Stimulated activated memory B cell treated with anti-CD40 and anti-IgM and Interleukin-4, amounts not matched to agents 10 μg/mL and 1 μg/mL and 100 μg/mL, for 72 hours (primary cell): ENCODE measurements at regions not wholly inside any gene's neighbourhood (a gene's known extent, or its start where the extent isn't known, plus 50 kb on each side); places are given as distances from the start of the nearest gene placed in this dataset.
A peak's percentile ranks its signal among the peaks of the same experiment; 100 is the strongest.

Source experiments
- ATAC-seq: fragments of 150-1000 bp; cut with Tn5 transposase; 2 replicates; pipeline ENCODE4 v1.10.0; 2021
- H3K27ac Mint-ChIP-seq: one replicate; pipeline ENCODE4 v1.8.0; 2022; ENCODE audit warnings: mild to moderate bottlenecking, mixed read lengths
- H3K27me3 Mint-ChIP-seq: one replicate; pipeline ENCODE4 v1.8.0; 2022; ENCODE audit warnings: mixed read lengths
- H3K36me3 Mint-ChIP-seq: one replicate; pipeline ENCODE4 v1.8.0; 2022; ENCODE audit warnings: mixed read lengths
- H3K4me1 Mint-ChIP-seq: one replicate; pipeline ENCODE4 v1.8.0; 2022; ENCODE audit warnings: mixed read lengths
- H3K4me3 Mint-ChIP-seq: one replicate; pipeline ENCODE4 v1.8.0; 2022; ENCODE audit warnings: mild to moderate bottlenecking, moderate library complexity, mixed read lengths
- H3K9me3 Mint-ChIP-seq: one replicate; pipeline ENCODE4 v1.8.0; 2022; ENCODE audit warnings: mixed read lengths

DNA sequence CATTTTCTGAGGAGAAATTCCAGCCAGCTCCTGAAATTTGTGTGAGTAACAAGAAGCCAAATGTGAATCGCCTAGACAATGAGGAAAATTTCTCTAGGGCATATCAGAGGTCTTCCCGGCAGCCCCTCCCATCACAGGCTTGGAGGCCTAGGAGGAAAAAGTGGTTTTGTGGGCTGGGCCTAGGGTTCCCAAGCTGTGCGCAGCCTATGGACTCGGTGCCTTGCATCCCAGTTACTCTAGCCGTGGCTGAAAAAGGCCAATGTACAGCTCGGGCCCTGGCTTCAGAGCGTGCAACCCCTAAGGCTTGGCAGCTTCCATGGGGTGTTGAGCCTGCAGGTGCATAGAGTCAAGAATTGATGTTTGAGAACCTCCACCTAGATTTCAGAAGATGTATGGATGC is 556.2 kb upstream of the DSEL start:
- H3K9me3 Mint-ChIP-seq: peaks cover 5% of the 10 kb centered on the region
- H3K27me3 Mint-ChIP-seq: no peaks in the 10 kb centered on the region
- H3K27ac Mint-ChIP-seq: no peak overlapping the region
- H3K4me1 Mint-ChIP-seq: no peaks in the 10 kb centered on the region
- H3K4me3 Mint-ChIP-seq: no peak overlapping the region
- no peak for ATAC-seq
- H3K36me3 Mint-ChIP-seq: no peaks in the 10 kb centered on the region

DNA sequence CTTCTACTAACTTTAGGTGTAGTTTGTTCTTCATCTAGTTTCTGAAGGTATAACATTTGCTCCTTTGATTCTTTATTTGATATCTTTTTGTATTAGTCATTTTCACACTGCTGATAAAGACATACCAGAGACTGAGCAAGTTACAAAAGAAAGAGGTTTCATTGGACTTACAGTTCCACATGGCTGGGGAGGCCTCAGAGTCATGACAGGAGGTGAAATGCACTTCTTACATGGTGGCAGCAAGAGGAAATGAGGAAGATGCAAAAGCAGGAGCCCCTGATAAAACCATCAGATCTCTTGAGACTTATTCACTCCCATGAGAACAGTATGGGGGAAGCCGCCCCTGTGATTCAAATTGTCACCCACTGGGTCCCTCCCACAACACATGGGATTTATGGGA is 544.4 kb upstream of the DSEL start:
- no peak overlapping the region for H3K4me3 Mint-ChIP-seq
- H3K4me1 Mint-ChIP-seq: no peaks in the 10 kb centered on the region
- H3K36me3 Mint-ChIP-seq: no peaks in the 10 kb centered on the region
- no peaks in the 10 kb centered on the region for H3K27me3 Mint-ChIP-seq
- no peak for ATAC-seq
- H3K9me3 Mint-ChIP-seq: no peaks in the 10 kb centered on the region
- H3K27ac Mint-ChIP-seq: no peak overlapping the region

DNA sequence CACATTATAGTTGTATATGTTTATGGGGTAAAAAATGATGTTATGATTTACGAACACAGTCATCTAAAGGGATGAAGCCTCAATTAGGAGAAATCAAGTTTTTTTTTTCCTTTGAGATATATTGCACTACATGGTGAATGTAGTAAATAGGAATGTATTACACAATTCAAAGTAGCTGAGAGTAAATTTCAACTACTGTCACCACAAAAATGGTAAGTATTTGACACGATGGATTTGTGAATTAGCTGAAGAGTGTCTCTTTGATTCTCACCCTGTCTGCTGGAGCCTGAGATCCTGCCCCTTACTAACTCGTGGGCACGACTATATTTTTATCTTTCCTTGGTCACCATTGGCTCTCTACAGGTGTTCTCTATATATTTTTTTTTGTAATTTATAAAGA is 540.4 kb upstream of the DSEL start:
- Mint-ChIP-seq H3K27me3 (no peaks in the 10 kb centered on the region), H3K4me3 (no peak overlapping the region), H3K9me3 (peaks cover 2% of the 10 kb centered on the region), H3K36me3 (no peaks in the 10 kb centered on the region), H3K4me1 (no peaks in the 10 kb centered on the region), H3K27ac (no peak overlapping the region)
- no peak for ATAC-seq

DNA sequence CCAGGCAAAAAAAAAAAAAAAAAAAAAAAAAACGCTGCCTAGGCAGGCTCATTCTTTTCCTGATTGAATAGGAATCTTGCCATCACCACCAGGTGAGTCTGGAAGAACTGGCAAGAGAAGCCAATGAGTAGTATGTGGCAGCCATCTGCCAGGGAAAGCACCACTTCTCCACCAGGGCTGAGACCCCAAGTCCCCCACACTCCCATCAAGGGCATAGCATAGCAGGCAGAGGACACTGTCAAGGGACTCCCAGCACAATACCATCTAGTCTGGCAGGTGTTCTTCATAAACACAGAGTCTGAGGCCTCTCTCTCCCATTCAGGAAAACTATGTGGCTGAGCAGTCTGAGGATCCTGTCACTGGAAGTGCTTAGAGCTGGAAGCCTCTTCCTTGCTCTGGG is 538.1 kb upstream of the DSEL start:
- H3K27ac Mint-ChIP-seq: no peak overlapping the region

DNA sequence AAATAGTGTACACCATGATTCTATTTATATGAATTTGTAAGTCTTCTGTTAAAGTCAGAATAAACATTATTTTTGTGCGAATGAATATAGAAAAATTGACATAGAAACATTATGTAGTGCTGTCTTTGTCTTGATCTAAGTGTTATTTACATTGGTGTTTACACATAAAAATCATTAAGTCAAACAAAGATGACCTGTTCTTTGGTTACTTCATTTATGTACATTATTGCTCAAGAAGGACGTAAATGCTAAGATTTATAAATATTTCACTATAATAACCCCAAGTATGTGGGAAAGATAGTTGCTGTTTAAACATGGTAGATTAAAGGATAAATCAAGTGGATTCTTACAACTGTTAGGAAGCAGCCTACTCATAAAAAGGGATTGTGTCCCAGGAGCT is 536.8 kb upstream of the DSEL start:
- H3K36me3 Mint-ChIP-seq: no peaks in the 10 kb centered on the region
- no peak for ATAC-seq

More for the DNA sequence above, 538.1 kb upstream of the DSEL start:
- ATAC-seq: peak; percentile 59
- no peaks in the 10 kb centered on the region for H3K36me3 Mint-ChIP-seq
- H3K27me3 Mint-ChIP-seq: no peaks in the 10 kb centered on the region
- no peaks in the 10 kb centered on the region for H3K4me1 Mint-ChIP-seq
- H3K4me3 Mint-ChIP-seq: no peak overlapping the region
- peaks cover 5% of the 10 kb centered on the region for H3K9me3 Mint-ChIP-seq

DNA sequence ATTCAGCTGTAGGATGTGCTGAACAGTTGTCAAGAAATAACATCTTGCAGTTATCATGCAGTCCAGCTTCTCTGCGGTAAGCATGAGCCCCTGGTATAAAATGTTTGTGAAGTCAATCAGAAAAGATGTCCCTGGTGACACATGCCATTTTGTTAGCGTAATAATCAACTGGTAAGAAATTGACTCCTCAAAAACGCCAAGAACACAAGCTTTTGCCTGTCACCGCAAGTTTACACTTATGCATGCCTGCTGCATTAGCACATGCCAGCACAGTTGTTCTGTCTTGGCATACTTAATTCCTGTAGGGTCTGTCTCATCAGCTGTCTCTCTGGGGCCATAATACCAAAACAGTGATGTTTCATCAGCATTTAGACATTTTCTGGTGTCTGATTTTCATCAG is 524.8 kb upstream of the DSEL start:
- no peaks in the 10 kb centered on the region for H3K4me1 Mint-ChIP-seq
- H3K36me3 Mint-ChIP-seq: no peaks in the 10 kb centered on the region
- no peak for ATAC-seq
- H3K4me3 Mint-ChIP-seq: no peak overlapping the region
- H3K27ac Mint-ChIP-seq: no peak overlapping the region
- no peaks in the 10 kb centered on the region for H3K9me3 Mint-ChIP-seq
- H3K27me3 Mint-ChIP-seq: no peaks in the 10 kb centered on the region

More for the DNA sequence above, 536.8 kb upstream of the DSEL start:
- Mint-ChIP-seq H3K4me3 (no peak overlapping the region), H3K27me3 (no peaks in the 10 kb centered on the region), H3K27ac (no peak overlapping the region), H3K4me1 (no peaks in the 10 kb centered on the region), H3K9me3 (peaks cover 5% of the 10 kb centered on the region)

DNA sequence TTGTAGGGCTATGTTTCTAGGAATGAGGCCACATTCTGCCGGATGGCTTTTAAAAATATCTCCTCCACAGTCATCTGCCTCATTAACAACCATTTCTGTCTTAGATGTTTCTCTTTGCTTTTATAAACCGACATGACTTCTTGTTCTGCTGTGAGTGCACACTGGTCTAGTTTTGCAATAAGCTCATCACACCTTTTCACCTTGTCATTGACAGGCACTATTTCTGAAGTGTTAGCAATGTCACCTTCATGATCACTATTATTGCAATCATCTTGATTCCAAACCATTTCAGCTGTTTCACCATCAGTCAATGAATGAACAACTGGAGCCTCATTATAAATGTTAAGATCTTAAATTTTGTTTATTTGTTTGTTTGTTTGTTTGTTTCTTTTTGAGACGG is 523.7 kb upstream of the DSEL start:
- Mint-ChIP-seq H3K9me3 (no peaks in the 10 kb centered on the region), H3K4me3 (no peak overlapping the region), H3K36me3 (no peaks in the 10 kb centered on the region), H3K4me1 (no peaks in the 10 kb centered on the region), H3K27me3 (no peaks in the 10 kb centered on the region), H3K27ac (no peak overlapping the region)
- ATAC-seq: no peak

DNA sequence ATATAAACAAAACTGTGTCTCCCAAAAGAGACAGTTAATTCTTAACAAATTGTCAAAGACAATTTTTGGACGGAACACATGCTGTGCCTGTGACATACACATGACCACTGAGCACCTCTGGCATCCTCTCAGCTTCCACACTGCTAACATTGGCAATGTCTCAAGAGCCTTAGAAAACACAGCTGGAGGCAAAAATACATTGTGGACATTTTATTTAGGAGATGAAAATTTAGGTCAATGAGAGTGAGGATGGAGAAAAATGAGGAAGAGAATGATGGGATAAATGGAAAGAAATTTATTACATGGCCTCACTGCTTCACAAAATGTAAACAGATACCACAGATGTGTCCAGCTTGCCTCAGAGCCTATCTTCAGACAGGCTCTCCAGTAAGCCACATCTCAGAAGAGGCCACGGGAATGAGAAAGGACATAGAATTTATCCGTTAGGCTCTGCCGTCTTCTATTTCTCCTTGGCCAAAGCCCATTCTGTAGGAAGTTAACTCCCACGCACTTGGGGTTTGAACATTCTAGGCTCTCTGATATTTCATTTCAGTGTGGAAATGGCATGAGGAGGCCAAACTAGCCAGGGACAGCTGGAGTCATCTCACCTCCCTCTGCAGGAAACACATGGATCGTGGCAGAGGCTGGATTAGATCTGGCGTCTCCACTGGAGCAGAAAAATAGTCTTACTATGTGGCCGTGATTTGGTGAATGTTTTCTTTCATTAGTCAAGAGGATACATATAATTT is 519.4 kb upstream of the DSEL start:
- Mint-ChIP-seq H3K36me3 (no peaks in the 10 kb centered on the region), H3K9me3 (no peaks in the 10 kb centered on the region), H3K27me3 (no peaks in the 10 kb centered on the region), H3K4me1 (no peaks in the 10 kb centered on the region), H3K4me3 (no peak overlapping the region), H3K27ac (no peak overlapping the region)
- ATAC-seq: no peak

DNA sequence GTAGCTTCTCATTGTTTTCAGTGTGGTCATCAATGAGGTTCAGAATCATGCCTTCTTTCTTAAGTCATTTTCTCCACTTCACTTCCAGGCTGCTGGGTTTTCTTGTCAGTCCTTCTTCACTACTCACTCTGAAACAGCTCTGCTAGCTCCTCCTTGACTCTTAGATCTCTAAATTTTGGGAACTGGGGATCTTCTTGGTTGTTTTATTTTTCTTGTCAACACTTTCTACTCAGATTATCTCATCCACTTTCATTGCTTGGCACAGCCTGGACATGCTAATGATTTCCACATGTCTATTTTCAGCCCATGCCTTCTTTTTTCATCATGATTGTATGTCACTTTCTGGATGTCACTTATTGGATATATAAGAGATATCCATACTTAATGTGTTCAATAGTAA is 517.8 kb upstream of the DSEL start:
- Mint-ChIP-seq H3K27ac (no peak overlapping the region), H3K9me3 (no peaks in the 10 kb centered on the region), H3K4me1 (no peaks in the 10 kb centered on the region), H3K36me3 (no peaks in the 10 kb centered on the region), H3K4me3 (no peak overlapping the region), H3K27me3 (no peaks in the 10 kb centered on the region)
- ATAC-seq: no peak

DNA sequence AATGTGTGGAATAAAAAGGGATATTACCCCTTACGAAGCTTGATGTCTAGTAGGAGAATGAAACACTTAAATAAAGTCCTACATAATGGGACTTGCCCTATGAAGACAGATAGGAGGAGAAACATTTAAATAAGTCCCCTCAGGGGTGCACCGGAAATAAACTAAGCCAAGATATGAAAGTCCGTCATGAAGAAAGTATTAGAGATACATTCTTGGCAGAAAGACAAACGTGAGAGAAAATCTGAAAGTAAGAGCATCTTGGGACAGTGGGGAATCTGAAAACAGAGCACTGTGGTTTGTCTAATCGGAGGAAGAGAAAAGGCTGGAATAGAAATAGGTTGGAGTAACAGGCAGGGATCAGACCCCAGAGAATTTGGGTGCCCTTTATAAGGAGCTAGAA is 516.9 kb upstream of the DSEL start:
- Mint-ChIP-seq H3K36me3 (no peaks in the 10 kb centered on the region), H3K4me3 (no peak overlapping the region), H3K27ac (no peak overlapping the region), H3K9me3 (no peaks in the 10 kb centered on the region), H3K4me1 (no peaks in the 10 kb centered on the region), H3K27me3 (no peaks in the 10 kb centered on the region)
- ATAC-seq: no peak

DNA sequence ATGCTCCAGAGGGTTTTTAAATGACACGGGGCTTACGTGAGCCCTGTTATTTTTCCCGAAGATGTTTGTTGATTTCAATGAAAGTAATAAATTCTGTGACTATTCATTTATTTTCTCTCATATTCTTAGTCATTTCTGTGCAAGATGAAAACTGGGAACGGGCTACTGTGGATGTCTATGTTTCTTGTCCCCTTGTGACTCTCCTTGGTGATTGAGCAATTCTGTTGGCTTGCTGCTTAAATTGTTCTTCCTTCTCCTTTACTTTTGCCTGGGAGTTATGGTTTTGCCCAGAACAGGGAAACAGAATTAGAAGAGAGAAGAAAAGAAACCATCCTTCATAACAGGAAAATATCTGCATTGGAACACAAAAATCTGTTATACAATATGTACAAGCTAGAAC is 508.2 kb upstream of the DSEL start:
- no peaks in the 10 kb centered on the region for H3K9me3 Mint-ChIP-seq
- no peak overlapping the region for H3K27ac Mint-ChIP-seq
- H3K27me3 Mint-ChIP-seq: no peaks in the 10 kb centered on the region
- no peaks in the 10 kb centered on the region for H3K4me1 Mint-ChIP-seq
- no peaks in the 10 kb centered on the region for H3K36me3 Mint-ChIP-seq
- no peak for ATAC-seq
- no peak overlapping the region for H3K4me3 Mint-ChIP-seq

DNA sequence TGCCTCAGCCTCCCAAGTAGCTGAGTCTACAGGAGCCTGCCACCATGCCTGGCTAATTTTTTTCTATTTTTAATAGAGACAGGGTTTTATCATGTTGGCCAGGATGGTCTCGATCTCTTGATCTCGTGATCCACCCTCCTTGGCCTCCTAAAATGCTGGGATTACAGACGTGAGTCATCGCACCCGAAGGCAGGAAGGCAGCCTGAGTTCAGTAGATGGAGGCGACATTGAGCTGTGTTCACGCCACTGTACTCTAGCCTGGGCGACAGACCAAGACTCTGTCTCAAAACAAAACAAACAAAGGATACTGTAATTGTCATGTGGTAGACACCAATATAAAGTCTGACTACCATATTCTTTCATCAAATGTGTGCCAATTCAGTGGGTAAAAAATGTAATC is 500.9 kb upstream of the DSEL start:
- no peak overlapping the region for H3K4me3 Mint-ChIP-seq
- no peaks in the 10 kb centered on the region for H3K9me3 Mint-ChIP-seq
- ATAC-seq: no peak
- H3K36me3 Mint-ChIP-seq: no peaks in the 10 kb centered on the region
- H3K27me3 Mint-ChIP-seq: no peaks in the 10 kb centered on the region
- H3K4me1 Mint-ChIP-seq: no peaks in the 10 kb centered on the region
- no peak overlapping the region for H3K27ac Mint-ChIP-seq

DNA sequence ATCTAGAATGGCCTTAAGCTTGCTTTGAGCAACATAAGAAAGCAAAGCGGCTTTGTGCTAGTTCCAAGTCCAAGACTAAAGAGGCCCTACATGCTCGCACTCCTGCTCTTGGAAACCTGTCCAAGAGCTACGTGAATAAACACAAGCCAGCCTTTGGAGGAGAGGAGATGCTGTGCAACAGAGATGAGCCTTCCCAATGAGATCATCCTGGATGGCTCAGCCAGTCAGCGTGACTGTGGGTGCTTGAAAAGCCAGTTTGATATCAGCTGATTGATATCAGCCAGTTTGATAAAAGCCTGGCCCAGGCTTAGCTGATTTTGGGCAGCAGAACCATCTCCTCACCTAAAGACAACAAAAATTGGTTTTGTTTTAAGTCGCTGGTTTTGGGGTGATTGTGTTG is 481.0 kb upstream of the DSEL start:
- Mint-ChIP-seq H3K9me3 (no peaks in the 10 kb centered on the region), H3K4me1 (no peaks in the 10 kb centered on the region), H3K36me3 (no peaks in the 10 kb centered on the region), H3K4me3 (no peak overlapping the region), H3K27me3 (no peaks in the 10 kb centered on the region), H3K27ac (no peak overlapping the region)
- no peak for ATAC-seq

DNA sequence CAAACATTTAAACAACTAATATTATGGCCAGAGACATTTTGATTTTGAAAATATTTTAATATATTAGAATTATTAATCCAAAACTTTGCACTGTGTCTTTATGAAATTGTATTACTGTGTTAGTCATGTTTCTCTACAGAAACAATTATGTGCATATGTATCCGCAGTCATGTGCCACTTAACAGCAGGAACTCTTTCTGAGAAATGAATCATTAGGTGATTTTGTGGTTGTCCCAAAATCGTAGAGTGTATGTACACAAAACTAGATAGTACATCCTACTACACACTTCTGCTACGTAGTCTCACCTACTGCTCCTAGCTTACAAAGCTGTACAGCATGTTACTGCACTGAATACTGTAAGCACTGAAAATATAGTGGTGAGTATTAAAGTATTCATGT is 479.2 kb upstream of the DSEL start:
- no peaks in the 10 kb centered on the region for H3K4me1 Mint-ChIP-seq
- H3K27me3 Mint-ChIP-seq: no peaks in the 10 kb centered on the region
- no peak for ATAC-seq
- no peaks in the 10 kb centered on the region for H3K9me3 Mint-ChIP-seq
- H3K27ac Mint-ChIP-seq: no peak overlapping the region
- H3K4me3 Mint-ChIP-seq: no peak overlapping the region
- H3K36me3 Mint-ChIP-seq: no peaks in the 10 kb centered on the region

DNA sequence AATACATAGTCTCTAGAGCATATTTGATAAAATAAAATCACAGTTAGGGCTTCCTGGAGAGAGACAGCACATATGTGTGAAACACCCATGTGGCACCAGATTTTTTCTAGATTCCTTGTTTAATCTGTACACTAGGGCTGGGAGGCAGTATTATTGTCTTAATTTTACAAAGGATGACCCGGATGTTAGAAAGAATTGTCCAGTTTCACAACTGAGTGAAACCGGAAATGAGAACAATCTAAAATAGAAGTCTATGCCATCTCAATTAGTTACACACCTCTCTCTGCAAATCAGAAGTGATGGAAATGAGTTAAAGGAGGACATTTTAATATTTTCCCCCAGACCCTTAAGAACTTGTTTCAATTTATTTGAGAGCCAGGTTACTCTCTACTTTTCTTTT is 463.7 kb upstream of the DSEL start:
- Mint-ChIP-seq H3K27ac (no peak overlapping the region), H3K36me3 (no peaks in the 10 kb centered on the region), H3K9me3 (no peaks in the 10 kb centered on the region), H3K27me3 (no peaks in the 10 kb centered on the region), H3K4me3 (no peak overlapping the region), H3K4me1 (no peaks in the 10 kb centered on the region)
- no peak for ATAC-seq

DNA sequence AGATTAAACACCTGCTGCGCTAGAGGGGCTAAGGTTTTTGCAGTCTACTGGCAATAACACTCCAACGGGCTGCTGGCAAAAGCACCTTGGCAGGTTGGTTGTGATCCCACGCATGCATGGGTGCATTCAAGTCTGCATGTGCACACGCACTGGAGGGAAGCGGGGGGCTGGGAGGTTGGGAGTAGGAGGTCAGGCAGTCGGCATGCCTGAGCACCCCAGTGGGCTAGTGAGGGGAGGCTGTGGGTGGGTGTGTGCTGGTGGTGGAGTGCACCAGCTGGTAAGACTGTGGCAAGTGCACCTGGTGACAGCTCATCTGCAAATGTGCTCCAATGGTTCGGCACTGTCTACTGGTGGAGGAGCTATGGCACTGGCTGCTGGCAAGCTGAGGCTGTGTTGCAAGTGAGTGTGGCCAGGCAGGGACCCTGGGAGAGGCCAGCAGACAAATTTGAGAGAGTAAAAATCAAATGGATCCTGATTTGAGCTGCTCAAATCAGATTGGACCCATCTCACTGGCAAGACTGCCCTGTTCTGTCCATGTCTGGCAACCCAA is 460.6 kb upstream of the DSEL start:
- Mint-ChIP-seq H3K27ac (no peak overlapping the region), H3K9me3 (no peaks in the 10 kb centered on the region), H3K27me3 (no peaks in the 10 kb centered on the region), H3K4me1 (no peaks in the 10 kb centered on the region), H3K4me3 (no peak overlapping the region), H3K36me3 (no peaks in the 10 kb centered on the region)
- peak; percentile 12 for ATAC-seq
